ENCODE measurements at regions not wholly inside any gene's neighbourhood (a gene's known extent, or its start where the extent isn't known, plus 50 kb on each side); places are given as distances from the start of the nearest gene placed in this dataset.
"Not testable (repeated sequence)": the region's sequence is repeated elsewhere in the genome, so short reads cannot be mapped to it uniquely, and the experiment has no call there.

DNA sequence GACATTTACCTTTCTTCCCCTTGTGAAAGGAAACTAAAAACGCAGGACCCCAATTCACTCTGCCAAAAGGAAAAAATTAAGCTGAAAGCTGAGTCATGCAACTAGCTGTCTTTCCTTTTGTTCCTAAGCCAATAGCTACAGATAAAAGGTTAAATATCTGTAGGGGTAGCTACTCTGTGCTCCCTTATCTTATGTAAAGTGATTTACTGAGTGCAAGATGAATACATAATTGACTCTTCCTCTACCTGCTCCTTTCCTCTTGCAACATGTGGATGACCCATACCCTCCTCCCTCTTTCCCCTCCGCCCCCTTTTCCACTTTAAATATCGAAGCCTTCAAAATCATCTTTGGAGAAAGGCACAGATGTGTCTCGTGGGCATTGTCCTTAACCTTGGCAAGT, 68.0 kb upstream of the ZNF157 start:
- DNase-seq (no peak), ATAC-seq (ENCODE audit: low read depth in 2 of 2) (no peak)
- Histone ChIP-seq H3K9me3 (ENCODE audit: control insufficient read depth in 2 of 2, low read length in 2 of 2) (no peaks in the 10 kb centered on the region), H3K4me1 (ENCODE audit: control insufficient read depth, insufficient read depth, low read length, poor library complexity, severe bottlenecking) (no peaks in the 10 kb centered on the region), H3K4me3 (ENCODE audit: low read depth, low read length) (no peak overlapping the region), H3K27ac (ENCODE audit: insufficient read depth, low read length, poor library complexity, severe bottlenecking) (no peak overlapping the region), H3K36me3 (ENCODE audit: control insufficient read depth, insufficient read depth, low read length) (no peaks in the 10 kb centered on the region), H3K27me3 (ENCODE audit: control insufficient read depth, insufficient read depth, low read length) (no peaks in the 10 kb centered on the region)
- Mint-ChIP-seq H3K27me3 (peaks cover 10% of the 10 kb centered on the region), H3K9me3 (no peaks in the 10 kb centered on the region), H3K36me3 (no peaks in the 10 kb centered on the region), H3K4me3 (no peak overlapping the region), H3K4me1 (peaks cover 0 to 2% (median 0%) of the 10 kb centered on the region in 4 donors), H3K27ac (no peak overlapping the region)

DNA sequence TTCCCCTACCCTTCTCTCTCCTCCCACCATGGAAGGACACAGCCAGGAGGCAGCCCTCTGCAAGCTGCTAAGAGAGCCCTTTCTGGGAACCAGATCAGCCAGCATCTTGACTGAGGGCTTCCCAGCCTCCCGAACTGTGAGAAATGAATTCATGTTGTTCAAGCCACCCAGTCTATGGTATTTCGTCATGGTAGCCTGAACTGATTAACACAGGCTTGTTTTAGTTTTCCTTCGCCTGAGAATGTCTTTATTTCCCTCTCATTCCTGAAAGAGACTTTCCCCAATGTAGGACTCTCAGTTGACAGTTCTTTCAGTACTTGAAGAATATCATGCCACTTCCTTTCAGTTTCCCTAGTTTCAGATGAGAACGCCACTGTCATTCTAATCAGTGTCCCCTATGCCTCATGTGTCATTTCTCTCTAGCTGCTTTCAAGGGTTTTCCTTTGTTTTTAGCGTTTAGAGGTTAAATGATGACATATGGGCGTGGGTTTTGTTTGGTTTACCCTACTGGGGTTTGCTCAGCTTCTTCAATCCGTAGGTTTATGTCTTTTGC, 63.8 kb upstream of the ZNF157 start:
- H3K36me3 Mint-ChIP-seq; ATAC-seq (ENCODE audit: low read depth in 2 of 2); H3K4me1 ChIP-seq (ENCODE audit: control insufficient read depth, insufficient read depth, low read length, poor library complexity, severe bottlenecking); H3K9me3 Mint-ChIP-seq; H3K27me3 ChIP-seq (ENCODE audit: control insufficient read depth, insufficient read depth, low read length); H3K27ac Mint-ChIP-seq; H3K4me3 Mint-ChIP-seq; H3K4me3 ChIP-seq (ENCODE audit: low read depth, low read length); DNase-seq; H3K9me3 ChIP-seq (ENCODE audit: control insufficient read depth in 2 of 2, low read length in 2 of 2); H3K4me1 Mint-ChIP-seq; H3K36me3 ChIP-seq (ENCODE audit: control insufficient read depth, insufficient read depth, low read length); H3K27me3 Mint-ChIP-seq; H3K27ac ChIP-seq (ENCODE audit: insufficient read depth, low read length, poor library complexity, severe bottlenecking): not testable (repeated sequence)

DNA sequence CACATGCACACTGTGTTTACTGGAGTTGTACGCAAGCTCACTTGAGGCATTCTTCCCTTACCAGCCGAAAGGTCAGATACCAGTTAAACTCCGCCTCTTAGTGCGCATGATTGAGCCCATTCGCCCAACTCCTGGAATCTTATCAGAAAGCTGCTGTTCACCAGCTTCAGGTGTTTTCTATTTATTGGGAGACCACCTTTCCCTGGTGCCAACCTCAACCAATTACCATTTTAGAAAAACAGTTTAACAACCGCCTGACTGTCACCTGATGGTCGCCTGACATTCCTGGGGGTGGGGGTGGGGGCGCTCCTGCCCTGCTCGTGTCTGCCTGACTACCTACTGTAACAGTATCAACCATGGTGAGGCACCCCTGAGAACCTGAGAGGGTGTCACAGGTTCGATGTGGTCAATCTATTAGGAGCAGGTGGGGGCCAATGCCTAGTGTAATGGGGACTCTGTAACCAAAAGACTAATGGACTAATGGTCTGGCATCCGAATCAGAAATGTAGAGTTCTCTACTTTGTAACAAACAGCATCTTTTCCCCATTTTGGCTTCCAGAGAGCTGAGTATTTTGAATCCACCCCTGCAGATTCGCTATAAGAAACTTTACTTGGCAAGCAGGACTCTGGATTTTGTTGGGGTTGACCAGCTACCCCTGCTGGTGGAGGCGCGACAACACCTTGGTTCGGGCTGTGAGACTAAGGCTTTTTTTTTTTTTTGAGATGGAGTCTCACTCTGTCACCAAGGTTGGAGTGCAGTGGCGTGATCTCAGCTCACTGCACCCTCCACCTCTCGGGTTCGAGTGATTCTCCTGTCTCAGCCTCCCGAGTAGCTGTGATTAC, 58.2 kb upstream of the ZNF157 start:
- Histone ChIP-seq H3K36me3 (ENCODE audit: control insufficient read depth, insufficient read depth, low read length) (no peaks in the 10 kb centered on the region), H3K27me3 (ENCODE audit: control insufficient read depth, insufficient read depth, low read length) (no peaks in the 10 kb centered on the region), H3K4me3 (ENCODE audit: low read depth, low read length) (no peak overlapping the region), H3K9me3 (ENCODE audit: control insufficient read depth in 2 of 2, low read length in 2 of 2) (no peaks in the 10 kb centered on the region), H3K27ac (ENCODE audit: insufficient read depth, low read length, poor library complexity, severe bottlenecking) (no peak overlapping the region), H3K4me1 (ENCODE audit: control insufficient read depth, insufficient read depth, low read length, poor library complexity, severe bottlenecking) (no peaks in the 10 kb centered on the region)
- no peaks in the 10 kb centered on the region for H3K4me1 Mint-ChIP-seq
- no peaks in the 10 kb centered on the region for H3K36me3 Mint-ChIP-seq
- no peak overlapping the region for H3K27ac Mint-ChIP-seq
- peak; percentile 37 to 45 for ATAC-seq (ENCODE audit: low read depth in 2 of 2)
- peak overlapping the region in 1 of 4 donors; percentile 15 for H3K4me3 Mint-ChIP-seq
- H3K27me3 Mint-ChIP-seq, result no peaks in the 10 kb centered on the region
- peak; percentile 3 to 57 (median 44) for DNase-seq
- H3K9me3 Mint-ChIP-seq, result no peaks in the 10 kb centered on the region

DNA sequence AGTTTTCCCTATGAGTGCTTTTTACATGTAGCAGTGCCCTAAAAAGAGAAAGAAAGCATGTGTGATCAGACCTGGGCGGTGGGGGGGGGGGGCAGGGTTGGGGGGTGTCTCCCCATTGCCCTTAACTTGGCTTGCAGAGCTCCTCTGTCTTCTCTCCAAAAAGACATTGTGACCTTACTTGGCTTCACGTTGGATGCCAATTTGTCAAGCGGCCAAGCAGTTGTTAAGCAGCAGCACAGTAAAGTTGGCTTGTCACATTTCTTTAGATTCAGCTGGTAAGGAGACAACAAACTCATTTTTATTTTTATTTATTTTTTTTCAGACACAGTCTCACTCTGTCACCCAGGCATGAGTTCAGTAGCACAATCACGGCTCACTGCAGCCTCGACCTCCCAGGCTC, 57.3 kb upstream of the ZNF157 start:
- H3K27me3 Mint-ChIP-seq, result no peaks in the 10 kb centered on the region
- no peaks in the 10 kb centered on the region for H3K36me3 Mint-ChIP-seq
- Histone ChIP-seq H3K27me3 (ENCODE audit: control insufficient read depth, insufficient read depth, low read length) (no peaks in the 10 kb centered on the region), H3K36me3 (ENCODE audit: control insufficient read depth, insufficient read depth, low read length) (no peaks in the 10 kb centered on the region), H3K9me3 (ENCODE audit: control insufficient read depth in 2 of 2, low read length in 2 of 2) (no peaks in the 10 kb centered on the region), H3K4me3 (ENCODE audit: low read depth, low read length) (no peak overlapping the region), H3K4me1 (ENCODE audit: control insufficient read depth, insufficient read depth, low read length, poor library complexity, severe bottlenecking) (no peaks in the 10 kb centered on the region), H3K27ac (ENCODE audit: insufficient read depth, low read length, poor library complexity, severe bottlenecking) (no peak overlapping the region)
- DNase-seq (no peak), ATAC-seq (ENCODE audit: low read depth in 2 of 2) (no peak)
- H3K4me3 Mint-ChIP-seq, result no peak overlapping the region
- H3K4me1 Mint-ChIP-seq, result no peaks in the 10 kb centered on the region
- H3K27ac Mint-ChIP-seq, result no peak overlapping the region
- no peaks in the 10 kb centered on the region for H3K9me3 Mint-ChIP-seq

DNA sequence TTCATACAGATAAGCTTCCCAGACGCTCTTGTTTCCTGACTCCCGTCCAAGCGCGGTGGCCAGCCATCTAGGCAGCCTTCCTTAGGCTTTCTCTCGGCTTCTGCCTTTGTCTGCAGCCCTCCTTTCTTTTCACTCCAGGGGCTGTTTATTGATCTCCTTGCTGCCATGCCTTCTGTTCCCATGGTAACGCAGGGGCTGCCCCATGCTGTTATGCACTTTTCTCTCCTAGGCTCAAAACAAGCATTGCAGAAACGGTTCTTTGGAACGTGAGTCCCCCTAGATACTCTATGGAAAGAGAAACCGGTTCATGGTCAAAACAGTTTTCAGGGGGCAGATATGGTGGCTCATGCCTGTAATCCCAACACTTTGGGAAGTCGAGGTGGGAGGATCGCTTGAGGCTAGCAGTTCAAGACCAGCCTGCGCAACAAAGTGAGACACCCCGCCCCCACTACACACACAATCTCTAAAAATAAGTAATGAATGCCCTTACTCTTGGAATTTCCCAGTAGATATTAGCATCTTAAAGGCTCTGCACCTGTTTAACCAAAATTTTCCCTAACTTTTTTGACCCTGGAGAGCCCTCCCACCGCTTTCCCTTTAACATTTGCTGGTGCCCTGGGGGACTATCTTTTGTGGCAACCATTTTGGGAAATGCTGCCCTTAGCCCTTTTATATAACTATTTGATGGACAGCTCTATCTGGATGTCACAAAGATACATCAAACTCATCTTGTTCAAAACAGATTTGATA, 53.9 kb upstream of the ZNF157 start:
- Histone ChIP-seq H3K36me3 (ENCODE audit: control insufficient read depth, insufficient read depth, low read length) (no peaks in the 10 kb centered on the region), H3K9me3 (ENCODE audit: control insufficient read depth in 2 of 2, low read length in 2 of 2) (no peaks in the 10 kb centered on the region), H3K27me3 (ENCODE audit: control insufficient read depth, insufficient read depth, low read length) (no peaks in the 10 kb centered on the region), H3K4me3 (ENCODE audit: low read depth, low read length) (no peak overlapping the region), H3K27ac (ENCODE audit: insufficient read depth, low read length, poor library complexity, severe bottlenecking) (no peak overlapping the region), H3K4me1 (ENCODE audit: control insufficient read depth, insufficient read depth, low read length, poor library complexity, severe bottlenecking) (no peaks in the 10 kb centered on the region)
- Mint-ChIP-seq H3K9me3 (no peaks in the 10 kb centered on the region), H3K4me3 (no peak overlapping the region), H3K36me3 (no peaks in the 10 kb centered on the region), H3K27me3 (no peaks in the 10 kb centered on the region), H3K4me1 (no peaks in the 10 kb centered on the region), H3K27ac (no peak overlapping the region)
- ATAC-seq (ENCODE audit: low read depth in 2 of 2) (no peak), DNase-seq (no peak)

All from CD4-positive, CD25-positive, alpha-beta regulatory T cell (primary cell).